Activated naive CD8-positive, alpha-beta T cell (primary cell): ENCODE measurements at regions not wholly inside any gene's neighbourhood (a gene's known extent, or its start where the extent isn't known, plus 50 kb on each side); places are given as distances from the start of the nearest gene placed in this dataset.

ENCODE experiments used
- H3K27ac Mint-ChIP-seq: one replicate; pipeline ENCODE4 v1.8.0; 2021; ENCODE audit warnings: mixed read lengths
- H3K27me3 Mint-ChIP-seq: one replicate; pipeline ENCODE4 v1.8.0; 2021; ENCODE audit warnings: mixed read lengths
- H3K36me3 Mint-ChIP-seq: one replicate; pipeline ENCODE4 v1.8.0; 2021; ENCODE audit warnings: mixed read lengths
- H3K4me1 Mint-ChIP-seq: one replicate; pipeline ENCODE4 v1.8.0; 2021; ENCODE audit warnings: low read depth, mixed read lengths
- H3K4me3 Mint-ChIP-seq: one replicate; pipeline ENCODE4 v1.8.0; 2021; ENCODE audit warnings: mild to moderate bottlenecking, mixed read lengths
- H3K9me3 Mint-ChIP-seq: one replicate; pipeline ENCODE4 v1.8.0; 2021; ENCODE audit warnings: low read depth, mixed read lengths

DNA sequence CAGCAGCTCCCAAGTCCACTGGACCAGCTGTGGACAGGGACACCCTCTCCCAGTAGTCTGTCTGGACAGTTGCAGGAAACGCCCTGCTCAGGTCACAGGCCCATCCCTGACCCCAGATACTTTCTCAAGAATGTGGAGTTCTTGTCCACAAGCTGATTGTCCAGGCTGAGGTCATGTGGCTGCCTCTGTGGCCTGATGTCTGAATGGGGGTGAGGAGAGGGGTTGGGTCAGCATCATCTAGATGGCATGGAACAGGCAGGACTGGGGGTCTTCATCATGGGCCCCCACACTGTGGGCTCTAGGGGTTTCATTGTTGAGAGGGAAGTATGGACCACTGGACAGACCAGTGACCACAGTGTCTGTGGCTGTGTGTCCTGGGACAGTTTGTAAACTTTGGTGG lies 1015.0 kb downstream of the TBC1D22A start:
- no peak overlapping the region for H3K27ac Mint-ChIP-seq

GRCh38 chr22:47776329-47776728 lies 1013.9 kb downstream of the TBC1D22A start:
- H3K9me3 Mint-ChIP-seq, result no peaks in the 10 kb centered on the region
- no peak overlapping the region for H3K27ac Mint-ChIP-seq
- no peak overlapping the region for H3K4me3 Mint-ChIP-seq
- H3K36me3 Mint-ChIP-seq, result no peaks in the 10 kb centered on the region
- H3K4me1 Mint-ChIP-seq, result no peaks in the 10 kb centered on the region
- peaks cover 2% of the 10 kb centered on the region for H3K27me3 Mint-ChIP-seq

More for the DNA sequence above, 1015.0 kb downstream of the TBC1D22A start:
- Mint-ChIP-seq H3K4me3 (no peak overlapping the region), H3K27me3 (peaks cover 4% of the 10 kb centered on the region), H3K9me3 (no peaks in the 10 kb centered on the region), H3K4me1 (no peaks in the 10 kb centered on the region), H3K36me3 (no peaks in the 10 kb centered on the region)

DNA sequence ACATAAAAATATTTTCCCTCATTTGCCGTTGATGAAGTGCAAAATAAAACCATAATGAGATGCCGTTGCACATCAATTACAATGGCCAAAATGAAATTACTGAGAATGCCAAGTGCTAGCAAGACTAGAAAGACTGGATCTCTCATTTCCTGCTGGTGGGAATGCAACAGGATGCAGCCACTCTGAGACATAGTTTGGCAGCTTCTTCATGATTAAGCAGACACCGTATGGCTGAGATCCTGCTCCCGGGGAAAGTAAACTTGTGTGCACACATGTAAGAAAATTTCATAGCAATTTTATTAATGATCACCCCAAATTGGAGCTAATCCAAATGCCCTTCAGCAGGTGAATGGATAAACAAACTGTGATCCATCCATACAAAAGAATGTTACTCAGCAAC lies 1013.2 kb downstream of the TBC1D22A start:
- Mint-ChIP-seq H3K36me3 (no peaks in the 10 kb centered on the region), H3K27me3 (peaks cover 3% of the 10 kb centered on the region), H3K9me3 (no peaks in the 10 kb centered on the region), H3K27ac (no peak overlapping the region), H3K4me3 (no peak overlapping the region), H3K4me1 (no peaks in the 10 kb centered on the region)

- H3K9me3 Mint-ChIP-seq, result no peaks in the 10 kb centered on the region
- no peaks in the 10 kb centered on the region for H3K4me1 Mint-ChIP-seq
- no peaks in the 10 kb centered on the region for H3K36me3 Mint-ChIP-seq
- H3K27ac Mint-ChIP-seq, result no peak overlapping the region
- no peak overlapping the region for H3K4me3 Mint-ChIP-seq
- peaks cover 5% of the 10 kb centered on the region for H3K27me3 Mint-ChIP-seq
Measured at GRCh38 chr22:47775191-47775590, 1012.7 kb downstream of the TBC1D22A start.

- H3K27ac Mint-ChIP-seq, result no peak overlapping the region
- H3K27me3 Mint-ChIP-seq, result peaks cover 10% of the 10 kb centered on the region
- H3K4me3 Mint-ChIP-seq, result no peak overlapping the region
- H3K9me3 Mint-ChIP-seq, result no peaks in the 10 kb centered on the region
- no peaks in the 10 kb centered on the region for H3K4me1 Mint-ChIP-seq
- H3K36me3 Mint-ChIP-seq, result no peaks in the 10 kb centered on the region
Measured at GRCh38 chr22:47773635-47774034, 1011.2 kb downstream of the TBC1D22A start.

GRCh38 chr22:47772864-47773263 lies 1010.4 kb downstream of the TBC1D22A start:
- no peaks in the 10 kb centered on the region for H3K36me3 Mint-ChIP-seq

GRCh38 chr22:47769652-47770051 lies 1007.2 kb downstream of the TBC1D22A start:
- Mint-ChIP-seq H3K36me3 (no peaks in the 10 kb centered on the region), H3K27me3 (peaks cover 17% of the 10 kb centered on the region), H3K4me3 (no peak overlapping the region), H3K4me1 (no peaks in the 10 kb centered on the region), H3K27ac (no peak overlapping the region), H3K9me3 (no peaks in the 10 kb centered on the region)

More at GRCh38 chr22:47772864-47773263, 1010.4 kb downstream of the TBC1D22A start:
- H3K9me3 Mint-ChIP-seq, result no peaks in the 10 kb centered on the region
- H3K27me3 Mint-ChIP-seq, result peaks cover 11% of the 10 kb centered on the region
- H3K4me3 Mint-ChIP-seq, result no peak overlapping the region
- H3K27ac Mint-ChIP-seq, result no peak overlapping the region
- no peaks in the 10 kb centered on the region for H3K4me1 Mint-ChIP-seq

DNA sequence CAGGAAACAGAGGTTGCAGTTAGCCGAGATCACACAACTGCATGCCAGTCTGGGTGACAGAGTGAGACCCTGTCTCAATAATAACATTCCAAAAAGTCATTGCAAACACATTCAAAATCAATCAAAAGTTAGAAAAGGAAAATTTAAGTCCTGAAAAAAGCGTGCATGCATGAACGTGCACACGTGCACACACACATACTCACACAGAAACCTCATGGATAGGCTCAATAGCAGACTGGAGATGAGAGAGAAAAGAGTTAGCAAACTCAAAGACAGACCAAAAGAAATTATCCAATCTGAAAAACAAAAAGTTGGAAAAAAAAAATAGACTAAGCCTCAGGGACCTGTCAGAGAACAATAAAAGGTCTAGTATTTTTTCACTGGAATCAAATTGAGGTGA lies 1005.6 kb downstream of the TBC1D22A start:
- no peaks in the 10 kb centered on the region for H3K4me1 Mint-ChIP-seq
- no peaks in the 10 kb centered on the region for H3K36me3 Mint-ChIP-seq
- peaks cover 22% of the 10 kb centered on the region for H3K27me3 Mint-ChIP-seq
- H3K9me3 Mint-ChIP-seq, result no peaks in the 10 kb centered on the region
- H3K4me3 Mint-ChIP-seq, result no peak overlapping the region
- H3K27ac Mint-ChIP-seq, result no peak overlapping the region

DNA sequence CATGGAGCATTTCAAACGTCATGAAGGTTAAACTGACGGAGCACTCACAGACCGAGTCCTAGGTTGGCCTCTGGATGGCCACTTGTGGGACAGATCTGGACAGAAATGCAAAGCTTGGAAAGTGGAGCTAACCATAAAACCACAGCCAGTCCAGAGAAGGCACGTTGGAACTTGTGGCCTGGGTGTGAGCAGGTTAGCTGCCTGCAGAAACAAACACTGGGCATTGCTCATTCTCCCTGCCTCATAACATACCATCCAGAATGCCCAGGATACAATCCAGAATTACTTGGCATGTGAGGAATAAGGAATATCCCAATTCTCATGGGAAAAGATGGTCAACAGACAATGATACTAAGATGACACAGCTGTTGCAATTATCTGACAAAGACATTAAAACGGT lies 1005.0 kb downstream of the TBC1D22A start:
- H3K4me3 Mint-ChIP-seq, result no peak overlapping the region
- H3K4me1 Mint-ChIP-seq, result no peaks in the 10 kb centered on the region
- no peaks in the 10 kb centered on the region for H3K9me3 Mint-ChIP-seq
- H3K36me3 Mint-ChIP-seq, result no peaks in the 10 kb centered on the region
- no peak overlapping the region for H3K27ac Mint-ChIP-seq
- peaks cover 22% of the 10 kb centered on the region for H3K27me3 Mint-ChIP-seq

- Mint-ChIP-seq H3K4me1 (no peaks in the 10 kb centered on the region), H3K36me3 (no peaks in the 10 kb centered on the region), H3K27ac (no peak overlapping the region), H3K4me3 (no peak overlapping the region), H3K9me3 (no peaks in the 10 kb centered on the region), H3K27me3 (peaks cover 19% of the 10 kb centered on the region)
Measured at GRCh38 chr22:47765757-47766156, 1003.3 kb downstream of the TBC1D22A start.

GRCh38 chr22:47762141-47762540 lies 999.7 kb downstream of the TBC1D22A start:
- H3K9me3 Mint-ChIP-seq, result no peaks in the 10 kb centered on the region
- no peak overlapping the region for H3K4me3 Mint-ChIP-seq
- H3K36me3 Mint-ChIP-seq, result no peaks in the 10 kb centered on the region
- peaks cover 8% of the 10 kb centered on the region for H3K27me3 Mint-ChIP-seq
- H3K27ac Mint-ChIP-seq, result no peak overlapping the region
- no peaks in the 10 kb centered on the region for H3K4me1 Mint-ChIP-seq

- H3K9me3 Mint-ChIP-seq, result no peaks in the 10 kb centered on the region
- no peaks in the 10 kb centered on the region for H3K36me3 Mint-ChIP-seq
- no peaks in the 10 kb centered on the region for H3K4me1 Mint-ChIP-seq
- H3K27ac Mint-ChIP-seq, result no peak overlapping the region
- no peak overlapping the region for H3K4me3 Mint-ChIP-seq
- H3K27me3 Mint-ChIP-seq, result peaks cover 7% of the 10 kb centered on the region
Measured at GRCh38 chr22:47759909-47760308, 997.5 kb downstream of the TBC1D22A start.

- Mint-ChIP-seq H3K36me3 (no peaks in the 10 kb centered on the region), H3K4me1 (no peaks in the 10 kb centered on the region), H3K27ac (no peak overlapping the region), H3K27me3 (no peaks in the 10 kb centered on the region), H3K9me3 (no peaks in the 10 kb centered on the region), H3K4me3 (no peak overlapping the region)
Measured at GRCh38 chr22:47757741-47758140, 995.3 kb downstream of the TBC1D22A start.

DNA sequence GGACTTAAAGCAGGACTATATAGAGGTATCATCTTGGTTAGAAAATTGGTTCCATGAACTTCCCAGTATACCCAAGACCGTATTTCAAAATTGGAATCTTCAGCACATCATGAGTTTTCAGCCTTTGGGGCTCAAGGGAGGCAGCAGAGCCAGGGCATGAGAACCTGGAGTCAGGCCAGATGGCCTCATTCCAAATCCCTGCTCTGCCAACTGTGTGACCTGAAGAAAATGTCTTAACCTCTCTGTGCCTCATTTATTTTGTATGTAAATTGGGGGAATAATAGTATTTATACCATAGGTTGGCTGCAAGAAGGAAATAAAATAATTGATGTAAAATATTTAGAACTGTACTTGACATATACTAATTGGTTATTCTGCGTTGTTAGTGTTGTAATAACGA lies 987.6 kb downstream of the TBC1D22A start:
- peaks cover 12% of the 10 kb centered on the region for H3K27me3 Mint-ChIP-seq
- no peaks in the 10 kb centered on the region for H3K9me3 Mint-ChIP-seq
- no peaks in the 10 kb centered on the region for H3K36me3 Mint-ChIP-seq
- no peak overlapping the region for H3K27ac Mint-ChIP-seq
- H3K4me3 Mint-ChIP-seq, result no peak overlapping the region
- H3K4me1 Mint-ChIP-seq, result no peaks in the 10 kb centered on the region

- Mint-ChIP-seq H3K27ac (no peak overlapping the region), H3K9me3 (no peaks in the 10 kb centered on the region), H3K36me3 (no peaks in the 10 kb centered on the region), H3K4me1 (no peaks in the 10 kb centered on the region), H3K4me3 (no peak overlapping the region), H3K27me3 (peaks cover 12% of the 10 kb centered on the region)
Measured at GRCh38 chr22:47748957-47749356, 986.5 kb downstream of the TBC1D22A start.

DNA sequence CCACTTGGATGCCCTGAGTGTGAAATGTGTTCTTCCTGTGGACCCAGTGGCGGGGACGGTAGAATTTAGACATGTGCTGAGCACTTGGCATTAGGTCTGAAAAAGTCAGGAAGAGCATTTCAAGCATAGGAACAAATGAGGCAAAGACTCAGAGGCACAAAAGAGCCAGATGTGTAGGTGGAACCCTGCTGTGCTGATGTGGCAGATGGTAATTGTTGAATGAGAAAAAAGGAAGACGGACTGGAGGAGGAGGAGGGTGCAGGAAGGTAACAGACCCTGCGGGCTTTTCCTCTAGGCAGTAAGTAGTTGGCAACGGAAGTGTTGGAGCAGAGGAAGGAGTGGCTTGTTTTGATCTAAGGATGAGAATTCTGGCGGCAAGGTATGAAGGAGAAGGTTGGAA lies 985.8 kb downstream of the TBC1D22A start:
- H3K27ac Mint-ChIP-seq, result no peak overlapping the region
- no peaks in the 10 kb centered on the region for H3K36me3 Mint-ChIP-seq
- H3K9me3 Mint-ChIP-seq, result no peaks in the 10 kb centered on the region
- no peak overlapping the region for H3K4me3 Mint-ChIP-seq
- H3K4me1 Mint-ChIP-seq, result no peaks in the 10 kb centered on the region
- peaks cover 12% of the 10 kb centered on the region for H3K27me3 Mint-ChIP-seq
